ENCODE measurements at regions not wholly inside any gene's neighbourhood (a gene's known extent, or its start where the extent isn't known, plus 50 kb on each side); places are given as distances from the start of the nearest gene placed in this dataset.
"Not testable (repeated sequence)": the region's sequence is repeated elsewhere in the genome, so short reads cannot be mapped to it uniquely, and the experiment has no call there.

GRCh38 chr2:207408086-207408794 is 121.5 kb upstream of the CREB1 start:
- no peak for DNase-seq (ENCODE audit: low read depth, low spot score)

GRCh38 chr2:207409517-207409916 is 120.2 kb upstream of the CREB1 start:
- no peak for DNase-seq (ENCODE audit: low read depth, low spot score)

- DNase-seq (ENCODE audit: low read depth, low spot score): no peak
These were observed 116.9 kb upstream of the CREB1 start for GRCh38 chr2:207412787-207413310.

GRCh38 chr2:207413376-207413907 is 116.3 kb upstream of the CREB1 start:
- DNase-seq (ENCODE audit: low read depth, low spot score): no peak

- no peak for DNase-seq (ENCODE audit: low read depth, low spot score)
These were observed 113.7 kb upstream of the CREB1 start for GRCh38 chr2:207416111-207416510.

GRCh38 chr2:207416900-207417299 is 112.9 kb upstream of the CREB1 start:
- no peak for DNase-seq (ENCODE audit: low read depth, low spot score)

- no peak for DNase-seq (ENCODE audit: low read depth, low spot score)
These were observed 112.5 kb upstream of the CREB1 start for GRCh38 chr2:207417301-207417718.

GRCh38 chr2:207418419-207418818 is 111.3 kb upstream of the CREB1 start:
- DNase-seq (ENCODE audit: low read depth, low spot score): no peak

GRCh38 chr2:207419331-207419730 is 110.4 kb upstream of the CREB1 start:
- no peak for DNase-seq (ENCODE audit: low read depth, low spot score)

GRCh38 chr2:207421671-207422070 is 108.1 kb upstream of the CREB1 start:
- DNase-seq (ENCODE audit: low read depth, low spot score): no peak

- DNase-seq (ENCODE audit: low read depth, low spot score): no peak
These were observed 107.4 kb upstream of the CREB1 start for GRCh38 chr2:207422380-207422779.

GRCh38 chr2:207423886-207424285 is 105.9 kb upstream of the CREB1 start:
- DNase-seq (ENCODE audit: low read depth, low spot score): no peak

GRCh38 chr2:207427986-207428385 is 101.8 kb upstream of the CREB1 start:
- no peak for DNase-seq (ENCODE audit: low read depth, low spot score)

GRCh38 chr2:207428573-207428972 is 101.2 kb upstream of the CREB1 start:
- DNase-seq (ENCODE audit: low read depth, low spot score): no peak

GRCh38 chr2:207432453-207432852 is 97.3 kb upstream of the CREB1 start:
- no peak for DNase-seq (ENCODE audit: low read depth, low spot score)

- DNase-seq (ENCODE audit: low read depth, low spot score): no peak
These were observed 95.5 kb upstream of the CREB1 start for GRCh38 chr2:207434306-207434705.

GRCh38 chr2:207434899-207435465 is 94.8 kb upstream of the CREB1 start:
- DNase-seq (ENCODE audit: low read depth, low spot score): no peak

- DNase-seq (ENCODE audit: low read depth, low spot score): no peak
These were observed 92.6 kb upstream of the CREB1 start for GRCh38 chr2:207437136-207437523.

- no peak for DNase-seq (ENCODE audit: low read depth, low spot score)
These were observed 92.1 kb upstream of the CREB1 start for GRCh38 chr2:207437524-207438143.

GRCh38 chr2:207438414-207439126 is 91.2 kb upstream of the CREB1 start:
- no peak for DNase-seq (ENCODE audit: low read depth, low spot score)

GRCh38 chr2:207439881-207440280 is 89.9 kb upstream of the CREB1 start:
- DNase-seq (ENCODE audit: low read depth, low spot score): not testable (repeated sequence)

- no peak for DNase-seq (ENCODE audit: low read depth, low spot score)
These were observed 85.0 kb upstream of the CREB1 start for GRCh38 chr2:207444756-207445155.
